NCI-H226 (cell line): ENCODE measurements at regions not wholly inside any gene's neighbourhood (a gene's known extent, or its start where the extent isn't known, plus 50 kb on each side); places are given as distances from the start of the nearest gene placed in this dataset.

ENCODE experiments used
- DNase-seq: peaks from one replicate; pipeline ENCODE4 v3.0.0-alpha.2; 2015

- peak; percentile 65 for DNase-seq
Observed at GRCh38 chr13:107365466-107366215, 797.7 kb upstream of the ARGLU1 start.

- DNase-seq = no peak
Observed at GRCh38 chr13:107364658-107365057, 796.7 kb upstream of the ARGLU1 start.

- DNase-seq = peak; percentile 81
Observed at GRCh38 chr13:107361666-107362065, 793.7 kb upstream of the ARGLU1 start.

- DNase-seq = no peak
Observed at GRCh38 chr13:107360010-107360409, 792.1 kb upstream of the ARGLU1 start.

- peak; percentile 16 for DNase-seq
Observed at GRCh38 chr13:107358866-107359265, 790.9 kb upstream of the ARGLU1 start.

GRCh38 chr13:107351305-107351704, 783.4 kb upstream of the ARGLU1 start:
- DNase-seq = peak; percentile 100

- peak; percentile 48 for DNase-seq
Observed at GRCh38 chr13:107348925-107349324, 781.0 kb upstream of the ARGLU1 start.

- peak; percentile 77 for DNase-seq
Observed at GRCh38 chr13:107348471-107348870, 780.5 kb upstream of the ARGLU1 start.

GRCh38 chr13:107347641-107348369, 779.9 kb upstream of the ARGLU1 start:
- DNase-seq = no peak

- DNase-seq = no peak
Observed at GRCh38 chr13:107342747-107343146, 774.8 kb upstream of the ARGLU1 start.

- DNase-seq = peak; percentile 68
Observed at GRCh38 chr13:107339209-107339608, 771.3 kb upstream of the ARGLU1 start.

- DNase-seq = no peak
Observed at GRCh38 chr13:107332188-107332587, 764.3 kb upstream of the ARGLU1 start.

GRCh38 chr13:107331359-107331758, 763.4 kb upstream of the ARGLU1 start:
- no peak for DNase-seq

- DNase-seq = no peak
Observed at GRCh38 chr13:107330484-107330883, 762.5 kb upstream of the ARGLU1 start.

GRCh38 chr13:107329991-107330390, 762.1 kb upstream of the ARGLU1 start:
- DNase-seq = peak; percentile 10

- DNase-seq = no peak
Observed at GRCh38 chr13:107324416-107325204, 756.7 kb upstream of the ARGLU1 start.

GRCh38 chr13:107322228-107322627, 754.3 kb upstream of the ARGLU1 start:
- DNase-seq = no peak

GRCh38 chr13:107305178-107305577, 737.2 kb upstream of the ARGLU1 start:
- DNase-seq = no peak

- no peak for DNase-seq
Observed at GRCh38 chr13:107301724-107302374, 733.9 kb upstream of the ARGLU1 start.

- peak; percentile 2 for DNase-seq
Observed at GRCh38 chr13:107299717-107300116, 731.8 kb upstream of the ARGLU1 start.

GRCh38 chr13:107296804-107297203, 728.9 kb upstream of the ARGLU1 start:
- peak; percentile 76 for DNase-seq

GRCh38 chr13:107295416-107296140, 727.6 kb upstream of the ARGLU1 start:
- DNase-seq = no peak
